ENCODE measurements at regions not wholly inside any gene's neighbourhood (a gene's known extent, or its start where the extent isn't known, plus 50 kb on each side); places are given as distances from the start of the nearest gene placed in this dataset.

DNA sequence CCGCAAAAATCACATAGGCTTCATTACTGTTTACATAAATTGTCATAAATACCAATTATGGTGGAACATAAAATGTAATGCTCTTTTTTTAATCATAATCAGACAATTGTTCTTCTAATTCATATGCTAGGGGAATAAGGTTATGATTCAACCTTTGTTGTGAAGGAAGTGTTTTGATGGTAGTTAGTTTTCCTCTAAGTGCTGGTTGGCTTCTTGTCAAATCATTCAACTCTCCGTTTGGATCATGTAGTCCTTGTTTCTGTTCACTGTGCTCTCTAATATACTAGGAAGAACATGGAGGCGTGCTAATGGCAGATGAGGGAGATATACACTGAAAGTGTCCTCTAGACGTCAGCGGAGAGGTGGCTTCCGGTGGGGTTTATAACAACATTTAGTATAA is 1938.0 kb upstream of the PIK3C3 start:
- H3K9me3 ChIP-seq (ENCODE audit: low read length) = no peaks in the 10 kb centered on the region
- H3K4me1 ChIP-seq (ENCODE audit: insufficient read depth, low read length) = no peaks in the 10 kb centered on the region
- H3K9me3 Mint-ChIP-seq = peaks cover under 1 to 20% (median 7%) of the 10 kb centered on the region in 5 donors
- H3K4me1 Mint-ChIP-seq = no peaks in the 10 kb centered on the region
- ChIA-PET POLR2A (no interaction called here), CTCF (no interaction called here)
- H3K27ac ChIP-seq (ENCODE audit: low read depth, low read length) = no peak overlapping the region
- no peak overlapping the region for H3K4me3 ChIP-seq (ENCODE audit: low read length)
- no peaks in the 10 kb centered on the region for H3K27me3 ChIP-seq (ENCODE audit: insufficient read depth, low read length, poor library complexity, severe bottlenecking)
- H3K4me3 Mint-ChIP-seq = no peak overlapping the region
- H3K36me3 ChIP-seq (ENCODE audit: insufficient read depth, low read length) = no peaks in the 10 kb centered on the region
- no peak overlapping the region for H3K27ac Mint-ChIP-seq
- no peaks in the 10 kb centered on the region for H3K36me3 Mint-ChIP-seq
- DNase-seq = no peak
- no peaks in the 10 kb centered on the region for H3K27me3 Mint-ChIP-seq

- no peak for DNase-seq
- Histone ChIP-seq H3K27me3 (ENCODE audit: insufficient read depth, low read length, poor library complexity, severe bottlenecking) (no peaks in the 10 kb centered on the region), H3K4me1 (ENCODE audit: insufficient read depth, low read length) (no peaks in the 10 kb centered on the region), H3K9me3 (ENCODE audit: low read length) (no peaks in the 10 kb centered on the region), H3K36me3 (ENCODE audit: insufficient read depth, low read length) (no peaks in the 10 kb centered on the region), H3K4me3 (ENCODE audit: low read length) (no peak overlapping the region), H3K27ac (ENCODE audit: low read depth, low read length) (no peak overlapping the region)
- ChIA-PET CTCF (no interaction called here), POLR2A (no interaction called here)
- Mint-ChIP-seq H3K9me3 (peaks cover 2 to 20% (median 9%) of the 10 kb centered on the region in 5 donors), H3K27ac (no peak overlapping the region), H3K4me1 (no peaks in the 10 kb centered on the region), H3K36me3 (no peaks in the 10 kb centered on the region), H3K4me3 (no peak overlapping the region), H3K27me3 (no peaks in the 10 kb centered on the region)
These were observed 1938.6 kb upstream of the PIK3C3 start for GRCh38 chr18:40016405-40016804.

- Mint-ChIP-seq H3K36me3 (no peaks in the 10 kb centered on the region), H3K27ac (no peak overlapping the region), H3K9me3 (peaks cover 7 to 14% (median 9%) of the 10 kb centered on the region in 5 donors), H3K4me3 (no peak overlapping the region), H3K27me3 (no peaks in the 10 kb centered on the region), H3K4me1 (no peaks in the 10 kb centered on the region)
- no peaks in the 10 kb centered on the region for H3K36me3 ChIP-seq (ENCODE audit: insufficient read depth, low read length)
- no peaks in the 10 kb centered on the region for H3K9me3 ChIP-seq (ENCODE audit: low read length)
- POLR2A ChIA-PET = no interaction called here
- CTCF ChIA-PET = no interaction called here
- H3K4me3 ChIP-seq (ENCODE audit: low read length) = no peak overlapping the region
- no peaks in the 10 kb centered on the region for H3K27me3 ChIP-seq (ENCODE audit: insufficient read depth, low read length, poor library complexity, severe bottlenecking)
- no peak for DNase-seq
- no peak overlapping the region for H3K27ac ChIP-seq (ENCODE audit: low read depth, low read length)
- no peaks in the 10 kb centered on the region for H3K4me1 ChIP-seq (ENCODE audit: insufficient read depth, low read length)
These were observed 1941.9 kb upstream of the PIK3C3 start for GRCh38 chr18:40013001-40013609.

GRCh38 chr18:40011201-40011600 is 1943.8 kb upstream of the PIK3C3 start:
- Mint-ChIP-seq H3K36me3 (no peaks in the 10 kb centered on the region), H3K4me1 (no peaks in the 10 kb centered on the region), H3K4me3 (no peak overlapping the region), H3K27ac (no peak overlapping the region), H3K9me3 (peaks cover 4 to 12% (median 7%) of the 10 kb centered on the region in 5 donors), H3K27me3 (no peaks in the 10 kb centered on the region)
- DNase-seq = no peak
- ChIA-PET POLR2A (no interaction called here), CTCF (no interaction called here)
- Histone ChIP-seq H3K27ac (ENCODE audit: low read depth, low read length) (no peak overlapping the region), H3K4me3 (ENCODE audit: low read length) (no peak overlapping the region), H3K27me3 (ENCODE audit: insufficient read depth, low read length, poor library complexity, severe bottlenecking) (no peaks in the 10 kb centered on the region), H3K9me3 (ENCODE audit: low read length) (no peaks in the 10 kb centered on the region), H3K36me3 (ENCODE audit: insufficient read depth, low read length) (no peaks in the 10 kb centered on the region), H3K4me1 (ENCODE audit: insufficient read depth, low read length) (no peaks in the 10 kb centered on the region)

- Mint-ChIP-seq H3K27ac (peak overlapping the region in 1 of 8 donors; percentile 65), H3K27me3 (no peaks in the 10 kb centered on the region), H3K36me3 (no peaks in the 10 kb centered on the region), H3K4me3 (no peak overlapping the region), H3K9me3 (peaks cover 5 to 19% (median 12%) of the 10 kb centered on the region in 5 donors), H3K4me1 (no peaks in the 10 kb centered on the region)
- Histone ChIP-seq H3K27ac (ENCODE audit: low read depth, low read length) (no peak overlapping the region), H3K9me3 (ENCODE audit: low read length) (no peaks in the 10 kb centered on the region), H3K36me3 (ENCODE audit: insufficient read depth, low read length) (no peaks in the 10 kb centered on the region), H3K27me3 (ENCODE audit: insufficient read depth, low read length, poor library complexity, severe bottlenecking) (no peaks in the 10 kb centered on the region), H3K4me1 (ENCODE audit: insufficient read depth, low read length) (no peaks in the 10 kb centered on the region), H3K4me3 (ENCODE audit: low read length) (no peak overlapping the region)
- ChIA-PET CTCF (no interaction called here), POLR2A (no interaction called here)
- DNase-seq = no peak
These were observed 1948.4 kb upstream of the PIK3C3 start for GRCh38 chr18:40006634-40007033.

DNA sequence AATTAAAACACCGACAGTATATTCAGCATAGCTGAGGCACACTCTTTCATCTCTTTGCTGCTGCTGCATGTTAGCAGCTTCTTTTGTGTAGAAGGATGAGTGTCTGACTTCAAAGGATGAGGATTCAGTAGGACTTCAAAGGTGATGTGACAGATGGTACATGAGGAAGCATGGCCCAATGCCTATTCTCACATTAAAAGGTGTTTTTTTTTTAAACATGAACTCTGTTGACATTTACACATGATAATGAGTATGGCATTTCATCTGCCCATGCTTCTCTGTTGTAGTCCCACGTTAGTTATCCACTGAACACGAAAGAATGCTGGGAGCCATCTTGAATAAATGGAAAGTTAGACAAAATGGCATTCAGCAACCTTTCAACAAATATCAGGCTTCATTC is 1950.8 kb upstream of the PIK3C3 start:
- Histone ChIP-seq H3K36me3 (ENCODE audit: insufficient read depth, low read length) (no peaks in the 10 kb centered on the region), H3K9me3 (ENCODE audit: low read length) (no peaks in the 10 kb centered on the region), H3K4me1 (ENCODE audit: insufficient read depth, low read length) (no peaks in the 10 kb centered on the region), H3K27ac (ENCODE audit: low read depth, low read length) (no peak overlapping the region), H3K27me3 (ENCODE audit: insufficient read depth, low read length, poor library complexity, severe bottlenecking) (no peaks in the 10 kb centered on the region), H3K4me3 (ENCODE audit: low read length) (no peak overlapping the region)
- Mint-ChIP-seq H3K36me3 (no peaks in the 10 kb centered on the region), H3K9me3 (peaks cover 8 to 19% (median 11%) of the 10 kb centered on the region in 5 donors), H3K4me3 (no peak overlapping the region), H3K4me1 (no peaks in the 10 kb centered on the region), H3K27ac (no peak overlapping the region), H3K27me3 (no peaks in the 10 kb centered on the region)
- CTCF ChIA-PET = no interaction called here
- DNase-seq = no peak
- POLR2A ChIA-PET = no interaction called here

DNA sequence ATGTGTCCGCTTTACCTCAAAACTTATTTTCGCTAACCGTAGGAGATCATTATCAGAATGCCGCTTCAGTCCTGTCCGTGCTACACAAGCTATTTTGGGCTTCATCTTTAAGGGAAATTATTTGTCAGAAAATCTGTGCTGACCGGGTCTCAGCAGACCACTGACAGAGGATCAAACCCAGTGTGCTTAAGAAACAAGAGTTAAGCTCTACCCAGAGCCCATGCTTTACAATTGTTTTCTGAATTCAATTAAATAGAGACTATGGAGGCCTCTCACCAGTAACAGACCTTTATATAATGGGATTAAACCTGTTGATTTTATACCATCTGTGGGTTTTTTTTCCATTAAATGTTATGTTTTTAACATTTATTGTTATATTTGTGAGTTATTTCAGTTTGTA is 1956.7 kb upstream of the PIK3C3 start:
- no peaks in the 10 kb centered on the region for H3K36me3 Mint-ChIP-seq
- ChIA-PET POLR2A (no interaction called here), CTCF (no interaction called here)
- Histone ChIP-seq H3K27me3 (ENCODE audit: insufficient read depth, low read length, poor library complexity, severe bottlenecking) (no peaks in the 10 kb centered on the region), H3K4me1 (ENCODE audit: insufficient read depth, low read length) (no peaks in the 10 kb centered on the region), H3K4me3 (ENCODE audit: low read length) (no peak overlapping the region), H3K36me3 (ENCODE audit: insufficient read depth, low read length) (no peaks in the 10 kb centered on the region), H3K27ac (ENCODE audit: low read depth, low read length) (no peak overlapping the region), H3K9me3 (ENCODE audit: low read length) (no peaks in the 10 kb centered on the region)
- no peaks in the 10 kb centered on the region for H3K4me1 Mint-ChIP-seq
- H3K9me3 Mint-ChIP-seq = peaks cover 9 to 24% (median 16%) of the 10 kb centered on the region in 5 donors
- H3K27me3 Mint-ChIP-seq = peaks cover 0 to 1% of the 10 kb centered on the region in 2 donors
- no peak overlapping the region for H3K4me3 Mint-ChIP-seq
- DNase-seq = no peak
- no peak overlapping the region for H3K27ac Mint-ChIP-seq

DNA sequence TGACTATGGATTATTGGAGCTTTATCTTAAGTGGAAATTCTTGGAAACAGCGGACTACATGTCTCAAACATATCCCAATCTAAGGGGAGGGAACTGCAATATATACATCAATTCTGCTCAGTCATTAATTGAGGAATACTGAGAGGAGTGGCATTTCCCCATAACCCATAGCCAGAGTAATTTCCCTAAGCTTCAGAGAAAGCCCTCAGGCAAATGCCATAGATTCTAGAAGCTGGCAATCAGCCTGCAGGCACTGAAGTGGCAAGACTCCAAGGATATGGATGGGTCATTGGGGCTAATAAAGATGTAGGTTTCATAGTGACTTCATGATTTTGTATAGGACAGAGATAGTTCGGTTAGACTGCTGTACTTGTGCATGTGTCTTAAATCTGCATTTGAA is 1960.5 kb upstream of the PIK3C3 start:
- Mint-ChIP-seq H3K27me3 (peaks cover 0 to 1% of the 10 kb centered on the region in 2 donors), H3K36me3 (no peaks in the 10 kb centered on the region), H3K27ac (no peak overlapping the region), H3K4me1 (no peaks in the 10 kb centered on the region), H3K9me3 (peaks cover 6 to 21% (median 9%) of the 10 kb centered on the region in 5 donors), H3K4me3 (no peak overlapping the region)
- POLR2A ChIA-PET = no interaction called here
- no peak overlapping the region for H3K4me3 ChIP-seq (ENCODE audit: low read length)
- no peak overlapping the region for H3K27ac ChIP-seq (ENCODE audit: low read depth, low read length)
- CTCF ChIA-PET = no interaction called here
- no peaks in the 10 kb centered on the region for H3K4me1 ChIP-seq (ENCODE audit: insufficient read depth, low read length)
- no peaks in the 10 kb centered on the region for H3K9me3 ChIP-seq (ENCODE audit: low read length)
- H3K36me3 ChIP-seq (ENCODE audit: insufficient read depth, low read length) = no peaks in the 10 kb centered on the region
- no peak for DNase-seq
- H3K27me3 ChIP-seq (ENCODE audit: insufficient read depth, low read length, poor library complexity, severe bottlenecking) = no peaks in the 10 kb centered on the region

Data from CD8-positive, alpha-beta memory T cell (primary cell).